A549 (cell line): ENCODE measurements at regions not wholly inside any gene's neighbourhood (a gene's known extent, or its start where the extent isn't known, plus 50 kb on each side); places are given as distances from the start of the nearest gene placed in this dataset.

ENCODE experiments used
- ATAC-seq, 2 experiments: fragments of 200-7000 bp in 1 of 2; fragments of >200 bp in 1 of 2; cut with Nextera tagmentation in 1 of 2; cut with Tn5 transposase in 1 of 2; 3 replicates each; pipeline versions ENCODE4 v1.8.0 to v1.9.1; 2018 to 2020; ENCODE audit warnings: mild to moderate bottlenecking in 1 of 2, moderate library complexity in 1 of 2
- CTCF ChIA-PET: fragments of 300-600 bp; sonication (Branson Sonifier 250); formaldehyde crosslinking; extraction: SDS; loops from one replicate; lab custom pipeline; 2021; ENCODE audit warnings: antibody characterized with exemption, inconsistent platforms; lab: Yijun Ruan, JAX
- POLR2A ChIA-PET: fragments of 350-600 bp; formaldehyde crosslinking; extraction: SDS; loops from one replicate; lab custom pipeline; 2021; ENCODE audit warnings: antibody characterized with exemption, inconsistent platforms; lab: Yijun Ruan, JAX
- DNase-seq, 2 experiments: peaks; one replicate each; pipeline versions ENCODE4 v3.0.0 to v3.0.0-alpha.2; 2011 to 2016; ENCODE audit warnings: low read depth in 1 of 2, low spot score in 1 of 2
- FAIRE-seq: peaks from 2 replicates; lab custom pipeline; 2011; peaks lifted over from hg19 to GRCh38; lab: Jason Lieb, UNC
- H3K27ac ChIP-seq, 2 experiments: fragments of >200 bp; sonication (Bioruptor Twin); formaldehyde crosslinking; 3 replicates each; pipeline ENCODE4 v1.5.1; 2016 to 2017
- H3K4me1 ChIP-seq: fragments of >200 bp; sonication (Bioruptor Twin); formaldehyde crosslinking; 3 replicates; pipeline ENCODE4 v1.6.1; 2016
- H3K4me2 ChIP-seq: fragments of >200 bp; sonication (Bioruptor Twin); formaldehyde crosslinking; 3 replicates; pipeline ENCODE4 v1.6.1; 2016
- H3K4me3 ChIP-seq: fragments of >200 bp; sonication (Bioruptor Twin); formaldehyde crosslinking; 3 replicates; pipeline ENCODE4 v1.5.1; 2016
- H3K9me3 ChIP-seq: fragments of >200 bp; sonication (Bioruptor Twin); formaldehyde crosslinking; 3 replicates; pipeline ENCODE4 v1.6.1; 2016
- BHLHE40 ChIP-seq: IDR thresholded peaks from 2 replicates; pipeline ENCODE4 v1.6.1; 2012; ENCODE audit warnings: low read depth, low read length, inconsistent platforms
- CBX2 ChIP-seq: fragments of 200-600 bp; sonication (generic); IDR thresholded peaks from 2 replicates; pipeline ENCODE4 v1.6.1; 2016; ENCODE audit warnings: low read depth, mild to moderate bottlenecking, borderline replicate concordance
- CHD2 ChIP-seq: fragments of 150-350 bp; IDR thresholded peaks from 2 replicates; pipeline ENCODE4 v1.6.1; 2014; ENCODE audit warnings: low read length; ENCODE audit not compliant: partially characterized antibody
- EHMT2 ChIP-seq: fragments of 200-600 bp; sonication (generic); IDR thresholded peaks from 2 replicates; pipeline ENCODE4 v1.6.1; 2016; ENCODE audit warnings: antibody characterized with exemption, low read depth, mild to moderate bottlenecking, moderate library complexity
- ESRRA ChIP-seq: fragments of 150-350 bp; IDR thresholded peaks from 2 replicates; pipeline ENCODE4 v1.6.1; 2014; ENCODE audit warnings: mild to moderate bottlenecking, low read length, borderline replicate concordance
- FOSL2 ChIP-seq, 2 experiments: fragments of 450-650 bp in 1 of 2; fragments of >200 bp in 1 of 2; sonication (Bioruptor Twin) in 1 of 2; formaldehyde crosslinking; IDR thresholded peaks; 2 replicates each; pipeline versions ENCODE4 v1.5.0 to v1.6.1; 2016 to 2020; ENCODE audit warnings: mild to moderate bottlenecking in 1 of 2, moderate library complexity in 1 of 2
- FOXS1 ChIP-seq: fragments of 250-450 bp; sonication (Bioruptor Pico); IDR thresholded peaks from 2 replicates; pipeline ENCODE4 v1.5.0; 2020; ENCODE audit warnings: mild to moderate bottlenecking, moderate library complexity
- GATA3 ChIP-seq: IDR thresholded peaks from 2 replicates; pipeline ENCODE4 v1.6.1; 2012; ENCODE audit warnings: borderline replicate concordance
- HOXB5 ChIP-seq: fragments of 250-450 bp; sonication (Bioruptor Pico); IDR thresholded peaks from 2 replicates; pipeline ENCODE4 v1.5.0; 2020; ENCODE audit warnings: mild to moderate bottlenecking, moderate library complexity
- JUN ChIP-seq, 2 experiments: fragments of >200 bp; sonication (Bioruptor Twin); formaldehyde crosslinking; IDR thresholded peaks; 2 replicates in 1 of 2; 3 replicates in 1 of 2; pipeline ENCODE4 v1.6.1; 2016 to 2017
- KDM1A ChIP-seq: fragments of 200-600 bp; sonication (generic); IDR thresholded peaks from 2 replicates; pipeline ENCODE4 v1.6.1; 2016; ENCODE audit warnings: low read depth, mild to moderate bottlenecking
- KDM5A ChIP-seq: fragments of 200-600 bp; sonication (generic); IDR thresholded peaks from 2 replicates; pipeline ENCODE4 v1.6.1; 2016; ENCODE audit warnings: antibody characterized with exemption, mild to moderate bottlenecking
- MAFK ChIP-seq: fragments of 450-650 bp; IDR thresholded peaks from 2 replicates; pipeline ENCODE4 v1.6.1; 2014; ENCODE audit not compliant: partially characterized antibody
- MAZ ChIP-seq: fragments of 150-350 bp; IDR thresholded peaks from 2 replicates; pipeline ENCODE4 v1.6.1; 2014; ENCODE audit warnings: antibody characterized with exemption, low read depth, low read length, borderline replicate concordance
- MYC ChIP-seq: IDR thresholded peaks from 2 replicates; pipeline ENCODE4 v1.6.1; 2012; ENCODE audit warnings: mild to moderate bottlenecking, inconsistent platforms, low read length, improper control_type of control experiment, borderline replicate concordance
- NR3C1 ChIP-seq: fragments of >200 bp; sonication (Bioruptor Twin); formaldehyde crosslinking; IDR thresholded peaks from 3 replicates; pipeline ENCODE4 v1.6.1; 2017
- POLR2AphosphoS2 ChIP-seq: conservative IDR thresholded peaks from 2 replicates; pipeline ENCODE4 v1.6.1; 2012; ENCODE audit warnings: low read length, improper control_type of control experiment, inconsistent platforms
- RARB ChIP-seq: fragments of 250-450 bp; sonication (Bioruptor Pico); IDR thresholded peaks from 2 replicates; pipeline ENCODE4 v1.8.0; 2021; ENCODE audit warnings: mild to moderate bottlenecking, moderate library complexity
- RFX5 ChIP-seq: fragments of 450-650 bp; IDR thresholded peaks from 2 replicates; pipeline ENCODE4 v1.7.1; 2014; ENCODE audit warnings: antibody characterized with exemption, mild to moderate bottlenecking, moderate library complexity
- RNF2 ChIP-seq: fragments of 200-600 bp; sonication (generic); IDR thresholded peaks from 2 replicates; pipeline ENCODE4 v1.6.1; 2016; ENCODE audit warnings: low read depth, mild to moderate bottlenecking, antibody characterized with exemption, moderate library complexity, borderline replicate concordance
- TFCP2L1 ChIP-seq: fragments of 250-450 bp; sonication (Bioruptor Pico); IDR thresholded peaks from 2 replicates; pipeline ENCODE4 v1.5.0; 2021; ENCODE audit warnings: mild to moderate bottlenecking
- TP53 ChIP-seq: fragments of 250-450 bp; sonication (Bioruptor Pico); IDR thresholded peaks from 2 replicates; pipeline ENCODE4 v1.5.0; 2021; ENCODE audit warnings: mild to moderate bottlenecking, moderate library complexity
- USF2 ChIP-seq: fragments of 450-650 bp; IDR thresholded peaks from 2 replicates; pipeline ENCODE4 v1.6.1; 2014; ENCODE audit warnings: antibody characterized with exemption
- ZSCAN20 ChIP-seq: fragments of 250-450 bp; sonication (Bioruptor Pico); IDR thresholded peaks from 2 replicates; pipeline ENCODE4 v1.8.0; 2022; ENCODE audit warnings: mild to moderate bottlenecking, moderate library complexity
- WGBS: methylation state at CpG from one replicate; pipeline ENCODE4 v1.1.6; 2017; ENCODE audit errors: missing lambda C conversion rate; 5-methylcytosine and 5-hydroxymethylcytosine counted together
- TF ChIP-seq, protein P1 (sequence below): fragments of 250-450 bp; sonication (Bioruptor Pico); IDR thresholded peaks from 2 replicates; pipeline ENCODE4 v1.5.0; 2021; ENCODE audit warnings: mild to moderate bottlenecking, moderate library complexity, borderline replicate concordance
- TF ChIP-seq, protein P2 (sequence below): IDR thresholded peaks from 2 replicates; pipeline ENCODE4 v1.6.1; 2012
- TF ChIP-seq, protein P3 (sequence below): IDR thresholded peaks from 2 replicates; pipeline ENCODE4 v1.6.1; 2012
- TF ChIP-seq, protein P4 (sequence below): fragments of >200 bp; sonication (Bioruptor Twin); formaldehyde crosslinking; IDR thresholded peaks from 3 replicates; pipeline ENCODE4 v1.5.1; 2016
- TF ChIP-seq, protein P5 (sequence below): fragments of 250-450 bp; sonication (Bioruptor Pico); IDR thresholded peaks from 2 replicates; pipeline ENCODE4 v1.5.0; 2020; ENCODE audit warnings: low read depth, mild to moderate bottlenecking, moderate library complexity

GRCh38 chr13:54394085-54394700 is 1365.6 kb downstream of the OLFM4 start:
- CTCF ChIA-PET: no interaction called here
- H3K9me3 ChIP-seq: no peaks in the 10 kb centered on the region
- no peaks in the 10 kb centered on the region for H3K4me1 ChIP-seq
- ATAC-seq (no peak), FAIRE-seq (no peak), DNase-seq (no peak)
- H3K4me2 ChIP-seq: no peak overlapping the region
- TF ChIP-seq HOXB5 (CRISPR knock-in tag) (no peak), RARB (CRISPR knock-in tag) (no peak), JUN (IDR thresholded peaks at IDR 0.05) (no peak), NR3C1 (no peak), MAFK (no peak), MAZ (no peak), USF2 (no peak), TP53 (no peak), FOXS1 (no peak), BHLHE40 (no peak), POLR2AphosphoS2 (no peak), ZSCAN20 (CRISPR knock-in tag) (no peak), RNF2 (no peak)
- TF ChIP-seq, protein P1, sequence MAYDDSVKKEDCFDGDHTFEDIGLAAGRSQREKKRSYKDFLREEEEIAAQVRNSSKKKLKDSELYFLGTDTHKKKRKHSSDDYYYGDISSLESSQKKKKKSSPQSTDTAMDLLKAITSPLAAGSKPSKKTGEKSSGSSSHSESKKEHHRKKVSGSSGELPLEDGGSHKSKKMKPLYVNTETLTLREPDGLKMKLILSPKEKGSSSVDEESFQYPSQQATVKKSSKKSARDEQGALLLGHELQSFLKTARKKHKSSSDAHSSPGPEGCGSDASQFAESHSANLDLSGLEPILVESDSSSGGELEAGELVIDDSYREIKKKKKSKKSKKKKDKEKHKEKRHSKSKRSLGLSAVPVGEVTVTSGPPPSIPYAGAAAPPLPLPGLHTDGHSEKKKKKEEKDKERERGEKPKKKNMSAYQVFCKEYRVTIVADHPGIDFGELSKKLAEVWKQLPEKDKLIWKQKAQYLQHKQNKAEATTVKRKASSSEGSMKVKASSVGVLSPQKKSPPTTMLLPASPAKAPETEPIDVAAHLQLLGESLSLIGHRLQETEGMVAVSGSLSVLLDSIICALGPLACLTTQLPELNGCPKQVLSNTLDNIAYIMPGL (CRISPR knock-in tag): no peak
- TF ChIP-seq, protein P2, sequence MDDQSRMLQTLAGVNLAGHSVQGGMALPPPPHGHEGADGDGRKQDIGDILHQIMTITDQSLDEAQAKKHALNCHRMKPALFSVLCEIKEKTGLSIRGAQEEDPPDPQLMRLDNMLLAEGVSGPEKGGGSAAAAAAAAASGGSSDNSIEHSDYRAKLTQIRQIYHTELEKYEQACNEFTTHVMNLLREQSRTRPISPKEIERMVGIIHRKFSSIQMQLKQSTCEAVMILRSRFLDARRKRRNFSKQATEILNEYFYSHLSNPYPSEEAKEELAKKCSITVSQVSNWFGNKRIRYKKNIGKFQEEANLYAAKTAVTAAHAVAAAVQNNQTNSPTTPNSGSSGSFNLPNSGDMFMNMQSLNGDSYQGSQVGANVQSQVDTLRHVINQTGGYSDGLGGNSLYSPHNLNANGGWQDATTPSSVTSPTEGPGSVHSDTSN: no peak
- TF ChIP-seq, protein P3, sequence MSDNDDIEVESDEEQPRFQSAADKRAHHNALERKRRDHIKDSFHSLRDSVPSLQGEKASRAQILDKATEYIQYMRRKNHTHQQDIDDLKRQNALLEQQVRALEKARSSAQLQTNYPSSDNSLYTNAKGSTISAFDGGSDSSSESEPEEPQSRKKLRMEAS: no peak
- H3K4me3 ChIP-seq: no peak overlapping the region
- 19% methylated on average over 7 of the region's 7 CpGs for WGBS
- POLR2A ChIA-PET: no interaction called here
- H3K27ac ChIP-seq: no peak overlapping the region

GRCh38 chr13:54394908-54395307 is 1366.3 kb downstream of the OLFM4 start:
- no peak overlapping the region for H3K4me2 ChIP-seq
- no peak for TF ChIP-seq GATA3
- no peak for TF ChIP-seq BHLHE40
- no peak for TF ChIP-seq MYC
- TF ChIP-seq TFCP2L1: no peak
- TF ChIP-seq FOSL2 (IDR thresholded peaks at IDR 0.05): no peak
- no peak for TF ChIP-seq FOSL2 (CRISPR knock-in tag; IDR thresholded peaks at IDR 0.05)
- TF ChIP-seq MAZ: no peak
- TF ChIP-seq RFX5: no peak
- DNase-seq (no peak), ATAC-seq (no peak), FAIRE-seq (no peak)
- no peaks in the 10 kb centered on the region for H3K9me3 ChIP-seq
- ChIA-PET CTCF (no interaction called here), POLR2A (no interaction called here)
- H3K4me3 ChIP-seq: no peak overlapping the region
- 29% methylated on average over 6 of the region's 6 CpGs for WGBS
- no peak overlapping the region for H3K27ac ChIP-seq
- no peaks in the 10 kb centered on the region for H3K4me1 ChIP-seq

DNA sequence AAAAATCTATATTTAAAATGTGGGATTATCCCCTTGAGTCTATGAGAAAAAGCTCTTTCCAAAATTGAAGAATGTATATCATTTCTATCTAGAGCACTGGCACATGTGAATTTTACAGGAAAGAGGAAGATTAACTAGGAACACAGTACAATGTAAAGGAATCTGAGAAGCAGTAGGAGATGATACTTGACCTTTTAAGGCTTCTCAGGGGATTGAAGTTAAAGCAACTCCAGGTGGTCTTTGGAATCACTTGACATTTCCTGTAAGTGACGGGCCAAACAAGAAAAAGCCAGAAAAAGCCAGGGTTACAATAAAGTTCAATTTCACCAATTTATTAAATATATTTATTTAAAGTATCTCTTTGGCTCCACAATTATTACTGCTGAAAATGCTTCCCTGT is 1373.9 kb downstream of the OLFM4 start:
- CTCF ChIA-PET: no interaction called here
- POLR2A ChIA-PET: no interaction called here
- Histone ChIP-seq H3K4me3 (no peak overlapping the region), H3K9me3 (no peaks in the 10 kb centered on the region), H3K27ac (no peak overlapping the region), H3K4me1 (no peaks in the 10 kb centered on the region), H3K4me2 (no peak overlapping the region)
- FAIRE-seq: no peak
- WGBS: 3% methylated on average over 1 of the region's 1 CpG
- DNase-seq: no peak
- ATAC-seq: no peak
- TF ChIP-seq, protein P4, sequence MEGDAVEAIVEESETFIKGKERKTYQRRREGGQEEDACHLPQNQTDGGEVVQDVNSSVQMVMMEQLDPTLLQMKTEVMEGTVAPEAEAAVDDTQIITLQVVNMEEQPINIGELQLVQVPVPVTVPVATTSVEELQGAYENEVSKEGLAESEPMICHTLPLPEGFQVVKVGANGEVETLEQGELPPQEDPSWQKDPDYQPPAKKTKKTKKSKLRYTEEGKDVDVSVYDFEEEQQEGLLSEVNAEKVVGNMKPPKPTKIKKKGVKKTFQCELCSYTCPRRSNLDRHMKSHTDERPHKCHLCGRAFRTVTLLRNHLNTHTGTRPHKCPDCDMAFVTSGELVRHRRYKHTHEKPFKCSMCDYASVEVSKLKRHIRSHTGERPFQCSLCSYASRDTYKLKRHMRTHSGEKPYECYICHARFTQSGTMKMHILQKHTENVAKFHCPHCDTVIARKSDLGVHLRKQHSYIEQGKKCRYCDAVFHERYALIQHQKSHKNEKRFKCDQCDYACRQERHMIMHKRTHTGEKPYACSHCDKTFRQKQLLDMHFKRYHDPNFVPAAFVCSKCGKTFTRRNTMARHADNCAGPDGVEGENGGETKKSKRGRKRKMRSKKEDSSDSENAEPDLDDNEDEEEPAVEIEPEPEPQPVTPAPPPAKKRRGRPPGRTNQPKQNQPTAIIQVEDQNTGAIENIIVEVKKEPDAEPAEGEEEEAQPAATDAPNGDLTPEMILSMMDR: no peak
- TF ChIP-seq CBX2 (no peak), EHMT2 (no peak), ESRRA (no peak), KDM1A (no peak), RFX5 (no peak), CHD2 (no peak), KDM5A (no peak), JUN (IDR thresholded peaks at IDR 0.05) (no peak)
- TF ChIP-seq, protein P5, sequence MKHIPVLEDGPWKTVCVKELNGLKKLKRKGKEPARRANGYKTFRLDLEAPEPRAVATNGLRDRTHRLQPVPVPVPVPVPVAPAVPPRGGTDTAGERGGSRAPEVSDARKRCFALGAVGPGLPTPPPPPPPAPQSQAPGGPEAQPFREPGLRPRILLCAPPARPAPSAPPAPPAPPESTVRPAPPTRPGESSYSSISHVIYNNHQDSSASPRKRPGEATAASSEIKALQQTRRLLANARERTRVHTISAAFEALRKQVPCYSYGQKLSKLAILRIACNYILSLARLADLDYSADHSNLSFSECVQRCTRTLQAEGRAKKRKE (CRISPR knock-in tag): no peak
